A673 (cell line): ENCODE measurements at regions not wholly inside any gene's neighbourhood (a gene's known extent, or its start where the extent isn't known, plus 50 kb on each side); places are given as distances from the start of the nearest gene placed in this dataset.
"Not testable (repeated sequence)": the region's sequence is repeated elsewhere in the genome, so short reads cannot be mapped to it uniquely, and the experiment has no call there.

Experiments
- BruUV-seq: library from RNA; stranded (reverse); fragments of 400-500 nt; replicated peaks from 2 replicates; lab custom pipeline; 2021; lab: Mats Ljungman, UMichigan
- CTCF ChIA-PET: fragments of 300-600 bp; sonication (Branson Sonifier 250); formaldehyde crosslinking; loops from one replicate; lab custom pipeline; 2022; ENCODE audit warnings: antibody characterized with exemption; lab: Charles Lee
- POLR2A ChIA-PET: fragments of 300-600 bp; sonication (Branson Sonifier 250); formaldehyde crosslinking; loops from one replicate; lab custom pipeline; 2022; ENCODE audit warnings: antibody characterized with exemption; ENCODE audit not compliant: low non-redundant PET; lab: Charles Lee
- DNase-seq: peaks from one replicate; pipeline ENCODE4 v3.0.0-alpha.2; 2015; ENCODE audit warnings: low spot score
- H3K27ac ChIP-seq: fragments of 200-600 bp; sonication (generic); 2 replicates; pipeline ENCODE4 v1.5.1; 2016; ENCODE audit warnings: mixed run types, low read depth, mild to moderate bottlenecking, mixed read lengths, antibody characterized with exemption, low read length; ENCODE audit not compliant: poor library complexity, severe bottlenecking
- H3K27me3 ChIP-seq: fragments of 200-600 bp; sonication (generic); replicated peaks from 2 replicates; pipeline ENCODE4 v1.6.1; 2017; ENCODE audit warnings: mixed run types, low read depth, mild to moderate bottlenecking, mixed read lengths, antibody characterized with exemption, low read length; ENCODE audit not compliant: insufficient read depth, poor library complexity
- H3K36me3 ChIP-seq: fragments of 200-600 bp; sonication (generic); 2 replicates; pipeline ENCODE4 v1.6.1; 2016; ENCODE audit warnings: mixed run types, mild to moderate bottlenecking, mixed read lengths, antibody characterized with exemption, low read length; ENCODE audit not compliant: insufficient read depth, poor library complexity, severe bottlenecking
- H3K4me1 ChIP-seq: fragments of 200-600 bp; sonication (generic); 2 replicates; pipeline ENCODE4 v1.6.1; 2017; ENCODE audit warnings: mixed run types, mild to moderate bottlenecking, mixed read lengths, antibody characterized with exemption, low read length; ENCODE audit not compliant: insufficient read depth, poor library complexity, severe bottlenecking
- H3K4me3 ChIP-seq: fragments of 200-600 bp; sonication (generic); 2 replicates; pipeline ENCODE4 v1.5.1; 2016; ENCODE audit warnings: low read depth, mixed run types, mild to moderate bottlenecking, mixed read lengths, low read length; ENCODE audit not compliant: poor library complexity, severe bottlenecking
- H3K9me3 ChIP-seq: fragments of 200-600 bp; sonication (generic); 2 replicates; pipeline ENCODE4 v1.6.1; 2016; ENCODE audit warnings: mixed run types, low read depth, mild to moderate bottlenecking, mixed read lengths, antibody characterized with exemption, low read length; ENCODE audit not compliant: poor library complexity, severe bottlenecking
- CTCF ChIP-seq: fragments of 300-800, 200-600 bp; sonication (generic); conservative IDR thresholded peaks from 2 replicates; pipeline ENCODE4 v1.5.1; 2017; ENCODE audit warnings: low read depth, mild to moderate bottlenecking, antibody characterized with exemption, low read length, moderate library complexity, mixed read lengths
- EZH2 ChIP-seq: fragments of 200-600 bp; sonication (generic); IDR thresholded peaks from 2 replicates; pipeline ENCODE4 v1.6.1; 2017; ENCODE audit warnings: borderline replicate concordance, low read depth, mild to moderate bottlenecking, mixed read lengths, antibody characterized with exemption, low read length; ENCODE audit not compliant: poor library complexity, severe bottlenecking
- intact Hi-C: fragments of 100-400 bp; cut with micrococcal nuclease; formaldehyde crosslinking; loops from one replicate; pipeline ENCODE4 v1.10.0; 2022; ENCODE audit not compliant: unreplicated experiment

DNA sequence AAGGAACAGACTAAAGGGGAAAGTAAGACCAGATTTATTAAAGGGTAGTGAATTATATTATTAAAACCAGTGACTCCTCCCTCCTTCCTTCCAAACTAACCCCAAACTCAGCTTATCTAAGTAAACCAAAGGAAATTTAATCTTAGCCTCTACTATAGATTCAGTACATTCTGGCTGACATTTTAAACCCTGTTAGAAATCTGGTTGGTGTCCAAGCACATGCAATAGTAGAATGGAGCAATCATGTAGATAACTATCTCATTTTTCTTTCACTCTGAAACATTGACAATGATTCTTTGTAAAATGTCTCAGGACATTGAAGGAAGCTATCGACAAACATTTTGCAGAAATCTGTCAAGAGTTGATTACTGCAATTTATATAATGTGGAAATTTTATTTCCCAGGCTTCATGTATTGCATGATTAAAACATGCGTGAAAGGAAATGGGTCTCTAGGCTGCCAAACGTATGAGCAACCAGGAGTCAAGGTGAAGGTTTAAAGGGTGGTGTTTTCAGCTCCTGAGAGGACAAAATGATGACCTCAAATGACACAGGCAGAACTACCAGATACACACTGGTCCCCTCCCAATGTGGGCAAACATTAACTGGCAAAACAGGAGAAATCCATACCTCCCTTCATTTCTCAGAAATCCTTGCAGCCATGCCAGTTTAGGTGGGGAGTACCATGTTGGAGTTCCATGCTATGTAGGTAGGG, 58.2 kb upstream of the RBM47 start:
- no peak for DNase-seq
- no peaks in the 10 kb centered on the region for H3K9me3 ChIP-seq
- no peaks in the 10 kb centered on the region for H3K36me3 ChIP-seq
- H3K27me3 ChIP-seq: no peaks in the 10 kb centered on the region
- BruUV-seq: no TSS peak
- H3K4me1 ChIP-seq: no peaks in the 10 kb centered on the region
- ChIA-PET POLR2A (no interaction called here), CTCF (no interaction called here)
- intact Hi-C loops: no loop called here
- TF ChIP-seq CTCF (no peak), EZH2 (no peak)
- no peak overlapping the region for H3K27ac ChIP-seq
- no peak overlapping the region for H3K4me3 ChIP-seq

- Histone ChIP-seq H3K9me3 (no peaks in the 10 kb centered on the region), H3K36me3 (no peaks in the 10 kb centered on the region), H3K4me3 (no peak overlapping the region), H3K27me3 (no peaks in the 10 kb centered on the region), H3K4me1 (no peaks in the 10 kb centered on the region), H3K27ac (no peak overlapping the region)
- ChIA-PET POLR2A (no interaction called here), CTCF (no interaction called here)
- no peak for DNase-seq
- TF ChIP-seq EZH2 (no peak), CTCF (no peak)
- intact Hi-C loops: no loop called here
- BruUV-seq: no TSS peak
These were observed 58.9 kb upstream of the RBM47 start for GRCh38 chr4:40688446-40689095.

DNA sequence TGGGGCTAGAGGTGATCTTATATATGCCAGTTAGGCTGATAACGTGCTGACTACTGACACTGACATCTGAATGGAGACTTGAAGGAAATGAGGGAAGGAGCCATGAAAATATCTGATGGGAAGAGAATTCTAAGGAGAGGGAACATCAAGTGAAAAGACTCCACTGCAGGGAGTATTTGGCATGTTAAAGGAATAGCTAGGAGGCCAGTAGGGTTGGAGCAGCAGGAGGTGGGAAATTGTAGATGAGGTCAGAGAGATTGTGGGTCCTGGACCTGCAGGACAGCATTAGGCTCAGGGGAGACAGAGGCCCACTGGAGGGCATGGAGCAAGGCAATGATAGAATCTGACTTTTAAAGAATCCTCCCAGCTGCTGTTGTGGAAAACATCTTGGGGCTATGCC, 55.8 kb upstream of the NSUN7 start:
- Histone ChIP-seq H3K36me3 (no peaks in the 10 kb centered on the region), H3K4me3 (no peak overlapping the region), H3K27ac (no peak overlapping the region), H3K27me3 (no peaks in the 10 kb centered on the region), H3K9me3 (no peaks in the 10 kb centered on the region), H3K4me1 (no peaks in the 10 kb centered on the region)
- TF ChIP-seq EZH2: no peak
- no TSS peak for BruUV-seq
- CTCF ChIA-PET: no interaction called here
- DNase-seq: no peak
- POLR2A ChIA-PET: no interaction called here
- intact Hi-C loops: no loop called here

DNA sequence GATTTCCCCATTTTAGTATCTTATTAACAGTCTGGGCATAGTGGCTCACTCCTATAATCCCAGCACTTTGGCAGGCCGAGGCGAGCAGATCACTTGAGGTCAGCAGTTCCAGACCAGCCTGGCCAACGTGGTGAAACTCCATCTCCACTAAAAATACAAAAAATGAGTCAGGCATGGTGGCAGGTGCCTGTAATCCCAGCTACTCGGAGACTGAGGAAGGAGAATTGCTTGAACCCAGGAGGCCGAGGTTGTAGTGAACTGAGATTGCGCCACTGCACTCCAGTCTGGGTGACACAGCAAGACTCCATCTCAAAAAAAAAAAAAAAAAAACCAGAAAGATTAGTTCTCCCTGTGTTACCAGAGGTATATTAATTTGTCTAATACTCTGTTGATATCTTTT, 52.3 kb upstream of the NSUN7 start:
- DNase-seq, intact Hi-C loops, POLR2A ChIA-PET, BruUV-seq, H3K27ac ChIP-seq, H3K27me3 ChIP-seq, H3K4me3 ChIP-seq, H3K4me1 ChIP-seq, H3K36me3 ChIP-seq, H3K9me3 ChIP-seq: not testable (repeated sequence)
- CTCF ChIA-PET: interaction anchor here (0.7 kb wide), 1 partner anchor 1000 kb away, joined by 6 read pairs; no protein-coding TSS in a partner anchor
